ENCODE measurements at regions not wholly inside any gene's neighbourhood (a gene's known extent, or its start where the extent isn't known, plus 50 kb on each side); places are given as distances from the start of the nearest gene placed in this dataset.

DNA sequence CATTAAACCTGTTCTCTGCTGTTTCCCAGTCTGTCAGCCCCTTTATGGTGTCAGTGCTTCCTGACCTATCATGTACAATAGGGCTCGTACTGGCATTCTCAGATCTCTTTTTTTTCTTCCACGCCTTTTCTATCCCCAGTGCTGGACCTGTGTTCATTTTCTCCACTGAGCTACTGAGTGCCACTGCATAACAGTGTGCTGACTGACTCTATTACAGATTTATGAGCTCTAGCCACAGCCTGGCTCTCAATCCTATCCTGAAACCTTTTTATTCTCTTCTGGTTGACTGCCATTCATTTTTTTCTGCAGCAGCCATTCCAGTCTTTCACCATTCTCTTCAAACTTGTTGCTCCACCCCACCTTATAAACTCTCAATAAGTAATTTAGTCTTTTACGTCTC is 59.6 kb upstream of the MACF1 start:
- DNase-seq (ENCODE audit: insufficient read length) (no peak), FAIRE-seq (no peak)
- no peak for TF ChIP-seq POLR2AphosphoS5 (IDR thresholded peaks at IDR 0.05; ENCODE audit: low read depth, low read length)
- TF ChIP-seq POLR2A (IDR thresholded peaks at IDR 0.05; ENCODE audit: low read depth, low read length): no peak
- TF ChIP-seq TAF1 (IDR thresholded peaks at IDR 0.05; ENCODE audit: borderline replicate concordance, low read depth, low read length): no peak

DNA sequence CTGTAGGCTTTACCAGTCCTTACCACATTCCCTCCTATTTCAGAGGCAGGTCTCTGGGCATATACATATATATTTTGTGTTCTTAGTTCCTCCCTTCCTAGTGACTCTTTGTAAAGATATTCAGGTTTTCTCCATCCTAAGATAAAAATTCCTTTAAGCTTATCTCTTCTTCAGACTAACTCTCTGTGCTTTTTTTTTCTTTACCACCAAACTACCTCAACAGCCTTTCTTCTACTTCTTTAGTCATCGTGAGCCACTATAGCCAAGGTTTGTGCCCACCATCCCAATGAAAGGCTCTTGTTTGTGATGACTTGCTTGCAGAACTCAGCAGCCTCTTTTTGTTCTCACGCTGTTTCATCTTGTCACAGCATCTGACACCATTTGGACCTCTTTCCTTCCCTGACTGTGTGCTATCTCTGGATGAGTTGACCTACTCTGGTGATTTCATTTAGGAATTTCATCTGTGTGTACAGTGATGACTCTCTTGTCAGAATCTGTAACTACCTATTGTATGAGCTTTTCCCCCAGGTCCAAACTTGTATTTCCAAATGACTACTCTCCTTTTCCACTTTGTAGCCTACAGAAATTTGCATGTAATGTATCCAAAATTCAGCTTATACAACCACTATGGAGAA is 59.0 kb upstream of the MACF1 start:
- DNase-seq (ENCODE audit: insufficient read length) (no peak), FAIRE-seq (no peak)
- no peak for TF ChIP-seq TAF1 (IDR thresholded peaks at IDR 0.05; ENCODE audit: borderline replicate concordance, low read depth, low read length)
- no peak for TF ChIP-seq POLR2AphosphoS5 (IDR thresholded peaks at IDR 0.05; ENCODE audit: low read depth, low read length)
- TF ChIP-seq POLR2A (IDR thresholded peaks at IDR 0.05; ENCODE audit: low read depth, low read length): no peak

DNA sequence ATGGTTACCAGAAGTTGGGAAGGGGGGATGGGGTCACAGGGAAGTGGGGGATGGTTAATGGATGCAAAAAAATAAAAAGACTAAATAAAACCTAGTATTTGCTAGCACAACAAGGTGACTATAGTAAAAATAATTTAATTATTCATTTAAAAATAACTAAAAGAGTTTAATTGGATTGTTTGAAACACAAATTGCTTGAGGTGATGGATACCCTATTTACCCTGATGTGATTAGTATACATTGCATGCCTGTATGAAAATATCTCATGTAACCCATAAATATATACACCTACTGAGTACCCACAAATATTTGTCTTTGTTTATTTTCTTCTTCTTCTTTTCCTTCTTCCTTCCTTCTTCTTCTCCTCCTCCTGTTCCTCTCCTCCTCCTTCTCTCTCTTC is 57.8 kb upstream of the MACF1 start:
- no peak for FAIRE-seq
- no peak for TF ChIP-seq POLR2AphosphoS5 (IDR thresholded peaks at IDR 0.05; ENCODE audit: low read depth, low read length)
- TF ChIP-seq TAF1 (IDR thresholded peaks at IDR 0.05; ENCODE audit: borderline replicate concordance, low read depth, low read length): no peak
- no peak for TF ChIP-seq POLR2A (IDR thresholded peaks at IDR 0.05; ENCODE audit: low read depth, low read length)
- no peak for DNase-seq (ENCODE audit: insufficient read length)

DNA sequence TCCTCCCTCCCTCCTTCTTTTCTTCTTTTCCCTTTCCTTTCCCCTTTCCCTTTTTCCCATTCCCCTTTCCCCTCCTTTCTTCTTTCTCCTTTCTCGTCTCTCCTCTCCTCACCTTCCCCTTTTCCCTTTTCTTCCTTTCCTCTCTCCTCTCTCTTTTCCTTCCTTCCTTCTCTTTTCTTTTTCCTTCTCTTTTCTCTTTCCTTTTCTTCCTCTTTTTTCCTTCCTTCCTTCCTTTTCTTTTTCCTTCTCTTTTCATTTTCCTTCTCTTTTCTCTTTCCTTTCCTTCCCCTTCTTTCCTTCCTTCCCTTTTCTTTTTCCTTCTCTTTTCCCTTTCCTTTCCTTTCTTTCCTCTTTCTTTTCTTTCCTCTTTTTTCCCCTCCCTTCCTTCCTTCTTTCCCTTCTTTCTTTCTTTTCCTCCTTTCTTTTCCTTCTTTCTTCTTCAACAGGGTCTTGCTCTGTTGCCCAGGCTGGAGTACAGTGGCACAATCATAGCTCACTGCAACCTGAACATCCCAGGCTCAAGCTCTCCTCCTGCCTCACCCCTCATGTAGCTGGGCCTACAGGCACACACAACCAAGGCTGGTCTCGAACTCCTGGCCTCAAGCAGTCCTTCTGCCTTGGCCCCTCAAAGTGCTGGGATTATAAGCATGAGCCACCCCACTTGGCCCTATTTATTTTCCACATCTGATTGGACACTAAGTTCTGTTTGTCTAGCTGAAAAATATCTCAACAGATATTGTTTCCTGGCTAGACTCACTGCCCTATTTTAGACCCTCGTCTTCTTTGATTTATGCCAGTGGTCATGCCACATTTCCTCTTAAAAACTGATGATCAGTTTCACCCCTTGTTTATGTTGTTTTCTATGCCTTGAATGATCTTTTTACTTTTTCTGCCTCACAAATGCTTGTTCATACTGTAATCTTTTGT is 57.1 kb upstream of the MACF1 start:
- DNase-seq (ENCODE audit: insufficient read length) (no peak), FAIRE-seq (no peak)
- no peak for TF ChIP-seq POLR2AphosphoS5 (IDR thresholded peaks at IDR 0.05; ENCODE audit: low read depth, low read length)
- no peak for TF ChIP-seq TAF1 (IDR thresholded peaks at IDR 0.05; ENCODE audit: borderline replicate concordance, low read depth, low read length)
- no peak for TF ChIP-seq POLR2A (IDR thresholded peaks at IDR 0.05; ENCODE audit: low read depth, low read length)

DNA sequence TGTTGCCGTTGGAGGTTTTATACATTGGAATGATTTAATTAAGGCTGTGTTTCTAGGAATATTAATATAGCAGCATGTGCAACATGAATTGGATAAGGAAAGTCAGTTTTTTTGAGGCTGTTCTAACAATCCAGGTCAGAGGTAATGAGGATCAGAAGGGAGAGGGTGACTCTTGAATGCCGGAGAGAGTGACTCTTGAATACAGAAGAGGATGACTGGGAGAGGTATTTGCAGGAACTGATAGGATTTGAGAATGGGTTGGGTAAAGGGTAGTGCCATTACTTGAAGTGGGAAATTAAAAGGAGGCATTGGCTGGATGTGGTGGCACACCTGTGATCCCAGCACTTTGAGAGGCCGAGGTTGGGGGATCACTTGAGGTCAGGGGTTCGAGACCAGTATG is 55.6 kb upstream of the MACF1 start:
- no peak for TF ChIP-seq POLR2A (IDR thresholded peaks at IDR 0.05; ENCODE audit: low read depth, low read length)
- TF ChIP-seq POLR2AphosphoS5 (IDR thresholded peaks at IDR 0.05; ENCODE audit: low read depth, low read length): no peak
- DNase-seq (ENCODE audit: insufficient read length): no peak
- no peak for FAIRE-seq

DNA sequence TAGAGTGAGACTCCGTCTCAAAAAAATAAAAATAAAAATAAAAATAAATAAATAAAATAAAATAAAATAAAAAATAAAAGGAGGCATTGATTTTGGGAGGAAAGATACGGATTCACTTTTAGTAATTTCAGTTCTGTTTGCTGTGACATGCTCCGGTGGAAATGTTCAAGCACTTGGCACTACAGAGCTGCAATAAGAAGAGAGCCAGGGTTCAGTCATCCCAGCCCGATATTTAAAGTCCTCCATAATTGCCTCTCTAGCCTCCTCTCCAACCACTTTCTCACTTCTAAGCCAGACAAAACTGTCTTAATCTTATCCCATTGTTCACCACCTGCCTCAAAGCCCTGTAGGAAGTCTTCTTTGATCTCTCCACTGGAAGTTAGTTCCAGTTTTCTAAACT is 55.0 kb upstream of the MACF1 start:
- no peak for FAIRE-seq
- TF ChIP-seq TAF1 (IDR thresholded peaks at IDR 0.05; ENCODE audit: borderline replicate concordance, low read depth, low read length) (no peak), POLR2A (IDR thresholded peaks at IDR 0.05; ENCODE audit: low read depth, low read length) (no peak), POLR2AphosphoS5 (IDR thresholded peaks at IDR 0.05; ENCODE audit: low read depth, low read length) (no peak)
- DNase-seq (ENCODE audit: insufficient read length): no peak

DNA sequence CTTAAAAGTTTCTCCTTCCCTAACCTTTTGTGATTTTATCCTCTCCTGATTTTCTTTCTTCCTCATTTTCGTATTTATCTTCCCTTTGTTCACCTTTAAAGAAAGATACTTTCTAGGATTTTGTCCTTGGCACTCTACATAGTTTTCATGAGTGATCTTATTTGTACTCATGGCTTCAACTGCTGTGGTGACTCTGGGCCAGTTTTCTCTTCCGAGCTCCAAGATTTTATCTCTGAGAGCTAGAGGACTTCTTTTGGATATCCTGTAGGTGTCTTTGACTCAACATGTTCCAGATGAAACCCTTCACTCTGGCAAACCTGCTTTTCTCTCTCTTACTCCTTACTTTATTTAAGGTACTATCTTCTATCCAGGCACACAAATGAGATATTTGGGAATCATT is 53.7 kb upstream of the MACF1 start:
- DNase-seq (ENCODE audit: insufficient read length) (no peak), FAIRE-seq (no peak)
- TF ChIP-seq POLR2A (IDR thresholded peaks at IDR 0.05; ENCODE audit: low read depth, low read length) (no peak), TAF1 (IDR thresholded peaks at IDR 0.05; ENCODE audit: borderline replicate concordance, low read depth, low read length) (no peak), POLR2AphosphoS5 (IDR thresholded peaks at IDR 0.05; ENCODE audit: low read depth, low read length) (no peak)

DNA sequence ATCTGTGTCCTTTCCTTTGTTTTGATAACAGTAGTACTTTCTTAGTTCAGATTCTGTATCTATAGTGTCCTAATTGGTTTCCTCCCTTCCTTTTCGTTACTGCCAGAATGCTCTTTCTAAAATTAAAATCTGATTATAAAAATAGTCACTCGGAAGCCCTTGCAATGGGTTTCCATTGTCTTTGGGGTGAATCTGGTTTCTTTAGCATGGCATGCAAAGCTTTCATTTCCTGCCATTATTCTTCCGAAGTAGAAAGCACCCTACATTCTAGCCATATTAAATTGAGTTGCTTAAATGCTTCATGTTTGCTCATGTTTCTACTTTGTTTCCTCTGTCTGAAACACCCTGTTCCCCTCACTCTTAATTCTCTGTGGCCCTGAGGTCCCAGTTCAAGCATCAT is 53.2 kb upstream of the MACF1 start:
- DNase-seq (ENCODE audit: insufficient read length): no peak
- TF ChIP-seq TAF1 (IDR thresholded peaks at IDR 0.05; ENCODE audit: borderline replicate concordance, low read depth, low read length) (no peak), POLR2A (IDR thresholded peaks at IDR 0.05; ENCODE audit: low read depth, low read length) (no peak)
- no peak for FAIRE-seq

DNA sequence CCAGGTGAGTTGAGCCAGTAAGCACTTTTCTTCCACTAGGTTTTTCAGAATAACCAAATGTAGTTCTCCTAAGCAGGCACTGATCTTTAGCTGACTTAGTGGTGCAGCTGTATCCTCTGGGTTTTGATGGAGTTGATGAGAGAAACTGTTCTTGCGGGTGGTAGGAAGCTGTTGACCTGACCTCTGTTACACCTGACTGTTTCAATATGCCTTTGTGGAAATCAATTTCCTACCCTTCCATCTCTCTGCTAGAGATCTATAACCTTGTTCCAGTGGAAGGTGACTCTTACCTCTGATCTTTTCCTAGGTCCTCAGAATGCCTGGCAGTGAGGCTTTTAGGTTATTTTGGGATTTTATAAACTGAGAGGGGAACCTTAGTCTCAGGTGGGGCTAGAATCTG is 51.6 kb upstream of the MACF1 start:
- FAIRE-seq: no peak
- TF ChIP-seq POLR2AphosphoS5 (IDR thresholded peaks at IDR 0.05; ENCODE audit: low read depth, low read length) (no peak), TAF1 (IDR thresholded peaks at IDR 0.05; ENCODE audit: borderline replicate concordance, low read depth, low read length) (no peak), POLR2A (IDR thresholded peaks at IDR 0.05; ENCODE audit: low read depth, low read length) (no peak)
- no peak for DNase-seq (ENCODE audit: insufficient read length)

DNA sequence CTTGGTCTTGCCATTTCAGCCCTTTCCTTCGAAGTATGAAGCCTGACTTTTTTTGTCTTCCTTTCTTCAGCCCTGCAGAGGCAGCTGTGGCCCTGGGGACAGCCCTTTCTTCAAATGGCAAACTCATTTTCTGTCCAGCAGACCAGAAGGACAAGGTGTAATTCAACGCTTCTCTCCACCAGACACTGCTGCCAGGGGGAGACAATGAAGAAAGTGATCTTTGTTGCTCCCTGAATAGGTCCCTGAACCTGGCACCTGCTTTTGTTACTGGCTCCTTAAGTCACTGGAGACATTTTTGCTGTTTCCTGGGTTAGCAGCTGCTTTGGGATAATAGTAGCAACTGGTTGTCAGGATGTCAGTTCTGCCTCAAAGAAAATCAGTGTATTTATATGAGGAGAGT is 50.8 kb upstream of the MACF1 start:
- FAIRE-seq (no peak), DNase-seq (ENCODE audit: insufficient read length) (no peak)
- TF ChIP-seq TAF1 (IDR thresholded peaks at IDR 0.05; ENCODE audit: borderline replicate concordance, low read depth, low read length): no peak
- no peak for TF ChIP-seq POLR2A (IDR thresholded peaks at IDR 0.05; ENCODE audit: low read depth, low read length)
- no peak for TF ChIP-seq POLR2AphosphoS5 (IDR thresholded peaks at IDR 0.05; ENCODE audit: low read depth, low read length)

DNA sequence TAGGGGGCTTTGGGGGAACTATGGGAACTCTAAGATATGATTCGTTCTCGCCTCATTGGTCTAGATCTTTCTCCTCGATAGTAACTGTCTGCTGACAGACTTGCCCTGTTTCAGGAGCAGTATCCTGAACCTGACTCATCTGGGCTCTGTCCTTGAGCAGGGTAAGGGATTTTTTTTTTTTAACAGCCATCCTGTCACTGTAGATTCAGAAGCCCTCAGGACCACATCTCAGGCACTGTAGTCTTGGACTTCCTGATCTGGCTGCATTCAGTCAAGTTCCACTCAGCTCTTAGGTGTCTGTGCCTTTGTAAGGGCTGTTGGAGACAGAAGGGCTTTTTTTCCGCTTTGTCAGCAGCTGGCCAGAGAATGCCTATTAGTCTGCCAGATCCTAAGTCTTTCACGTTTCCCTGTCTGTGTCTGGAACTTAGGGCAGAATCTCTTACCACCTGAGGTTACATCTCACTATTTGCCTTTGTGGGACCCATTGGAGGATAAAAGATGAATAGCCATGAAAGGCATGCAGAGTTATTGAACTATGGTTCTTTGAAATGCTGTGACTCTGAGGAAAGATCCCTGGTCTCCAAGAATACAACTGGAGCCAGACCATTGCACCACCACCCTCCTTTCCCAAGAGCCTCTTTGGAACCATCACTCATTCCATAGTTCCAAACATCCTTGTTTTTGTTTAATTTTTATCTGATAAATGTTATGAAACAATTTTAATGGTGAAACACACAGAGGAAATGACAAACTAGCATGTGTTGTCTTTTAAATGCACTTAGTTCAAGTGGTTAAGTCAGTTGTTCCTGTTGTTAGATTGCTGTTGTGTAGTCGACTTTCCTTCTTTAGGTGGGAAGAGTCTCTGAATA is 49.7 kb upstream of the MACF1 start:
- no peak for DNase-seq (ENCODE audit: insufficient read length)
- FAIRE-seq: no peak
- TF ChIP-seq TAF1 (IDR thresholded peaks at IDR 0.05; ENCODE audit: borderline replicate concordance, low read depth, low read length): no peak
- TF ChIP-seq POLR2AphosphoS5 (IDR thresholded peaks at IDR 0.05; ENCODE audit: low read depth, low read length): no peak
- TF ChIP-seq POLR2A (IDR thresholded peaks at IDR 0.05; ENCODE audit: low read depth, low read length): no peak

Measured in GM12892 (cell line).